ENCODE measurements at regions not wholly inside any gene's neighbourhood (a gene's known extent, or its start where the extent isn't known, plus 50 kb on each side); places are given as distances from the start of the nearest gene placed in this dataset.

GRCh38 chr11:70506986-70507385 is 108.7 kb downstream of the CTTN start:
- TF ChIP-seq, protein P1, sequence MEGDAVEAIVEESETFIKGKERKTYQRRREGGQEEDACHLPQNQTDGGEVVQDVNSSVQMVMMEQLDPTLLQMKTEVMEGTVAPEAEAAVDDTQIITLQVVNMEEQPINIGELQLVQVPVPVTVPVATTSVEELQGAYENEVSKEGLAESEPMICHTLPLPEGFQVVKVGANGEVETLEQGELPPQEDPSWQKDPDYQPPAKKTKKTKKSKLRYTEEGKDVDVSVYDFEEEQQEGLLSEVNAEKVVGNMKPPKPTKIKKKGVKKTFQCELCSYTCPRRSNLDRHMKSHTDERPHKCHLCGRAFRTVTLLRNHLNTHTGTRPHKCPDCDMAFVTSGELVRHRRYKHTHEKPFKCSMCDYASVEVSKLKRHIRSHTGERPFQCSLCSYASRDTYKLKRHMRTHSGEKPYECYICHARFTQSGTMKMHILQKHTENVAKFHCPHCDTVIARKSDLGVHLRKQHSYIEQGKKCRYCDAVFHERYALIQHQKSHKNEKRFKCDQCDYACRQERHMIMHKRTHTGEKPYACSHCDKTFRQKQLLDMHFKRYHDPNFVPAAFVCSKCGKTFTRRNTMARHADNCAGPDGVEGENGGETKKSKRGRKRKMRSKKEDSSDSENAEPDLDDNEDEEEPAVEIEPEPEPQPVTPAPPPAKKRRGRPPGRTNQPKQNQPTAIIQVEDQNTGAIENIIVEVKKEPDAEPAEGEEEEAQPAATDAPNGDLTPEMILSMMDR (IDR thresholded peaks at IDR 0.05): no peak
- TF ChIP-seq EZH2 (IDR thresholded peaks at IDR 0.05) (no peak), EZH2phosphoT487 (IDR thresholded peaks at IDR 0.05) (no peak)

Data from neural progenitor cell (in vitro differentiated cells).